GM20431 (cell line): ENCODE measurements at regions not wholly inside any gene's neighbourhood (a gene's known extent, or its start where the extent isn't known, plus 50 kb on each side); places are given as distances from the start of the nearest gene placed in this dataset.
"Not testable (repeated sequence)": the region's sequence is repeated elsewhere in the genome, so short reads cannot be mapped to it uniquely, and the experiment has no call there.

Experiments used
- in situ Hi-C: fragments of 300-500 bp; cut with MseI, MboI; formaldehyde crosslinking; loops from one replicate; pipeline ENCODE4 v1.15.0; 2020; ENCODE audit warnings: low sequenced_read_pairs; ENCODE audit not compliant: unreplicated experiment

- in situ Hi-C loops, result no loop called here
Observed at GRCh38 chr2:226310146-226310545, 489.5 kb downstream of the IRS1 start.

- in situ Hi-C loops, result no loop called here
Observed at GRCh38 chr2:226308986-226309385, 490.6 kb downstream of the IRS1 start.

GRCh38 chr2:226308323-226308680 is 491.3 kb downstream of the IRS1 start:
- in situ Hi-C loops, result no loop called here

- in situ Hi-C loops, result no loop called here
Observed at GRCh38 chr2:226307487-226308322, 491.9 kb downstream of the IRS1 start.

- in situ Hi-C loops, result no loop called here
Observed at GRCh38 chr2:226306969-226307368, 492.7 kb downstream of the IRS1 start.

GRCh38 chr2:226304308-226304707 is 495.3 kb downstream of the IRS1 start:
- in situ Hi-C loops, result no loop called here

- in situ Hi-C loops, result no loop called here
Observed at GRCh38 chr2:226303707-226304106, 495.9 kb downstream of the IRS1 start.

- in situ Hi-C loops, result no loop called here
Observed at GRCh38 chr2:226300196-226300886, 499.3 kb downstream of the IRS1 start.

GRCh38 chr2:226299771-226300170 is 499.8 kb downstream of the IRS1 start:
- in situ Hi-C loops, result no loop called here

GRCh38 chr2:226295681-226296080 is 503.9 kb downstream of the IRS1 start:
- in situ Hi-C loops, result no loop called here

- in situ Hi-C loops, result no loop called here
Observed at GRCh38 chr2:226295123-226295522, 504.5 kb downstream of the IRS1 start.

- in situ Hi-C loops, result not testable (repeated sequence)
Observed at GRCh38 chr2:226291281-226291680, 508.3 kb downstream of the IRS1 start.

- in situ Hi-C loops, result no loop called here
Observed at GRCh38 chr2:226286916-226287315, 512.7 kb downstream of the IRS1 start.

- in situ Hi-C loops, result no loop called here
Observed at GRCh38 chr2:226283796-226284195, 515.8 kb downstream of the IRS1 start.

- in situ Hi-C loops, result no loop called here
Observed at GRCh38 chr2:226282151-226282550, 517.5 kb downstream of the IRS1 start.

- in situ Hi-C loops, result not testable (repeated sequence)
Observed at GRCh38 chr2:226280136-226280535, 519.5 kb downstream of the IRS1 start.

- in situ Hi-C loops, result no loop called here
Observed at GRCh38 chr2:226275215-226275614, 524.4 kb downstream of the IRS1 start.

GRCh38 chr2:226274143-226274542 is 525.5 kb downstream of the IRS1 start:
- in situ Hi-C loops, result no loop called here

- in situ Hi-C loops, result no loop called here
Observed at GRCh38 chr2:226273440-226273839, 526.2 kb downstream of the IRS1 start.

GRCh38 chr2:226272435-226272834 is 527.2 kb downstream of the IRS1 start:
- in situ Hi-C loops, result no loop called here

GRCh38 chr2:226270285-226271058 is 529.1 kb downstream of the IRS1 start:
- in situ Hi-C loops, result no loop called here
